ENCODE measurements at regions not wholly inside any gene's neighbourhood (a gene's known extent, or its start where the extent isn't known, plus 50 kb on each side); places are given as distances from the start of the nearest gene placed in this dataset.

DNA sequence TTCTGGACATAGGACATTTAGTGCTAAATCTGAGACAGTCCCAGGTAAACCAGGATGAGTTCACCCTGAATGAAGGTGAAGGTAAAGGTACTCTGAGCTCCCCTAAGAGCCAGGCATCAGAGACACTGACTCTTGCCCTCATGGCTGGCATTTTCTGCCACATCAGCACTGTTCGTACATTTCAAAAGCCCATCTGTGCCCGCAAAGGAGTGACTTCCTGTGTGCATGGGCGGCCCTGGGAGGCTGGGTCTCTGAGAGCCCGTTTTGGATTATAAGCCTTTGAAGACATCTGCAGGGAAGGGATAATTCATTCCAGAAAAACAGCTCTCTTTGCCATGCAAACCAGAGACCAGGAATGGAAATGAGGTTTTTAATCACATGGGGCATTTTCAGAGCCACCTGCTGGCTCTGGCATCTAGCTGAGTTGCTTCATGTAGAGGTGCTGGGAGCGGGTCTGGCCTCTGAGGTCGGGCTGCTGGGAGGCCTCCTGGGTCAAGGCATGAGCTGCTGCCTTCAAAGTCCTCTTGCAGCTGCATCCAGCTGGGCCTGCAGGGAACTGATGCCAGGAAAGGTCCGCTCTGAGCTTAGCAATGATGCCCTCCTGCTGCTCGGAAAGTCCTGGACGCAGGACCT lies 348.3 kb downstream of the DHX35 start:
- DNase-seq (ENCODE audit: low spot score) = no peak

DNA sequence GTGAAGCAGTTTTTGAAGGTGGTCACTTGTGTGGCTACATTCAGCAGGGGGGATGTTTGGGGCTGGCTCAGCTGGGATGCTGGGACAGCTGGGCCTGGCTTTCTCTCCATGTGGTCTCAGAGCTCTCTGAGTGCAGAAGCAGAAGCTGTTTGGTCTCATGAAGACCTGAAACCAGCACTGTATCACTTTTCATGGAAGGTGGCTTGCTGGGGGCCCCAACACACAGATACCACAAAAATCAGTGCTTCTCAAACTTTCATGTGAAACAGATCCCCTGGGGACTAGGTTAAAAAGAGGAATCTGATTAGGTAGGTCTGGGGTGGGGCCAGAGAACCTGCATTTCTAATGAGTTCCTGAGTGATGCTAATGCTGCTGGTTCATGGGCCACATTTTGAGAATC lies 347.3 kb downstream of the DHX35 start:
- no peak for DNase-seq (ENCODE audit: low spot score)

DNA sequence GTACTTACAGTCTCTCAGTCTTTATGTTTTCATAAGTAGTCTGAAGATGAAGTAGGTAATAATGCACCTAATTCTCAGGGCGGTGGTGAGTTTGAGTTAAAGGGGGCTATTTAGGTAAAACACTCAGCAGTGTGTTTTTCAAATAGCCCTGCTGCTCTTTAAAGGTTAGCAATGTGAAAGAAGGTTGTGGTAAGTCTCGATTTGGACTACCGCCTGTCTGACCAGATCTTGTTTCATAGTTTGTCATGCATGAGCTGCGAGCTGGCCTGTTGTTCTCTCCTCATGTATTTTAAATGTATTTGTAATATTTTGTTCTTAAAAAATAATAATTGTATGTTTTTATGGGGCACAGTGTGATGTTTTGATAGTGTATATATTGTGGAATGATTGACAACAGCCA lies 340.2 kb downstream of the DHX35 start:
- DNase-seq (ENCODE audit: low spot score) = no peak

DNA sequence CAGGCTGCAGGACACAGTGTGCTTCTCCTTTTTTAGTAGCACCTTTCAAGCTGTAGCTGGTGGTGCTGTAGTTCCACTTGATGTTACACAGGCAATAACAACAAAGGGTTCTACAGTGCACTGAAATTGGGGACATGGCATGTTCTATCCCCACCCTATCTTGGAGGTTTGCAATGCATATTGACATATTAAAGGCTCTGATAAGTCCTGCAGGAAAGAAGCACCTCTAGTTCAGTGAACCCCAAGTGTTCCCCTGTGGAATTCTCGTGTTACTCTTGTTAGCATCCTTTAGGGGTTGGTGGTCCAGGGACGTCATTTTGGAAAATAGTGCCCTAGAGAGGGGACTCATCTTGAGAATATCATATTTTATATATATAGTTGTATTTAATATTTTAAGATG lies 337.6 kb downstream of the DHX35 start:
- no peak for DNase-seq (ENCODE audit: low spot score)

DNA sequence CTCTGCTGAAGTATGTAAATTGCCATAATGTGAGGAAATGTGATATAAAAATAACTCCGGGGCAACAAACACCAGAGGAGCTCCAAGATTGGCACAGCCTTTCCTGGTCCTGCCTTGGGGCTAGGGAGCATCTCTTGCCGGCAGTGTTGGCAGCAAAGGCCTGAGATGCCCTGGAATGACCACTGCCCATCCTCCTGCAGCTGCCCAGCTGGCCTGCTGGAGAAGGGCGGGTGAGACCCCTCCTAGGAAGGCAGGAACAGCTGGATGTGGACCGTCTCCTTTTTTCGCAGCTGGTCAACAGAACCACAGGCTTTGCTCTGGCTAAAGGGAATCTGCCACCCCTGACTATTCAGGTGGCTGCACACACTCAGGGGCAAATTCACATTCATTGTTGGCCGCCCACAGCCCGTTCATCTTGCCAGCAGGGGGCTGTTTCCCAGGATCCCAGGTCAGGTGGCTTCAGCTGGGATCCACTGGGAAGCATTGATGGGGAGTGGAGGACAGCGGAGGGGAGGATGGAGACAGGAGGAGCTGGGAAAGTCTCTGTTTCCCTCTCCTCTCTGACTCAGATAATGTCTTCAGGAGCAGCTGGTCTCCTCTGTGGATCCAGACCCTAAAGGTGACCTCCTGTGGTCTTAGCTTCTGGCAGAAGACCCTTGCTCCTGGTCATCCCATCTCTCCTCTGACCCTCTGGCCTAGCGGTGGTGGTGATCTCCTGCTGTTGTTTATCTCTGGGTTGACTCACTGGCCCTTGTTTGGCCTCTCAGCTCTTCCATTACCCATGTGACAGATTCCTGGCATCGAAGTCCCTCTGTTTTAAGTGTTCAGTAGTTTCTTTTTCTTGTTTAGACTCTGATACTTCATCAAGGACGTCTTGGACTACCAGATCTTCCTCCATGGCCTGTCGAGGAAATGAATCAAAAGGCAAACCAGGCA lies 336.7 kb downstream of the DHX35 start:
- no peak for DNase-seq (ENCODE audit: low spot score)

DNA sequence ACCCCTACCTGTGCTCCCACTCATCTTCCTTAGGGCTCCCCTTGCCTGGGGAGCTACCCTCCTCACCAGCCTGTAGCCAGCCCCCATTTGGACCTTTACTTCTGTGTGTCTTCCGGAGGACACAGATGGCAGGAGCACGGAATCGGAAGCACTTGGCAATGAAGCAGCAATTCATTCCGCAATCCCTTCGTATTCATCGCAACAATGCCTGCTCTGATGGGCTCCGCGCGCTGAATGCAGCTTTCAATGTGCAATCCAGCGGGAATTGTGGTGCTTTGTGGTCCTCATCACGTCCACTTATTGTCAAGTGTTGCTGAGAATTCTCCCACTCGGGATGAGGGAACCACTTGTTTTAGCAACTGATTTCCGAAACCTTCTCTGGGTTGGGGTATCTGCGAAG lies 336.0 kb downstream of the DHX35 start:
- peak; percentile 78 for DNase-seq (ENCODE audit: low spot score)

DNA sequence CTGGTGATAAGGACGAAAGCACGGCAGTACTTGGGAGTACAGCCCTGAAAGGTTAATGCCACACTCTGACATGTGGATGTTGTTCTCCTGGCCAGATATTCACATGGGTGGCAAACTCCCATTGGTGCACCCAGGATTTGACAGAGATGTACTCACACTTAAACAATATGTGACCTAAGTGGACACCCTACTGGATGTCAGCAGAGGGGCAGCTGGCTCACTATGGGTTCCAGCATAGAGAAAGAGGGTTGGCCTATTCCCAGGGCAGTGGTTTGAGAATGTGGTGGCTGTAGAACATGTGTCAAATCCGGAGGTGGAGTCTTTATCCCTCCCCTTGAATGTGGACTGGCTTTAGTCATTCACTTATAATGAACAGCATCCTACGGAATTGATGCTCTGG lies 333.2 kb downstream of the DHX35 start:
- DNase-seq (ENCODE audit: low spot score) = no peak

DNA sequence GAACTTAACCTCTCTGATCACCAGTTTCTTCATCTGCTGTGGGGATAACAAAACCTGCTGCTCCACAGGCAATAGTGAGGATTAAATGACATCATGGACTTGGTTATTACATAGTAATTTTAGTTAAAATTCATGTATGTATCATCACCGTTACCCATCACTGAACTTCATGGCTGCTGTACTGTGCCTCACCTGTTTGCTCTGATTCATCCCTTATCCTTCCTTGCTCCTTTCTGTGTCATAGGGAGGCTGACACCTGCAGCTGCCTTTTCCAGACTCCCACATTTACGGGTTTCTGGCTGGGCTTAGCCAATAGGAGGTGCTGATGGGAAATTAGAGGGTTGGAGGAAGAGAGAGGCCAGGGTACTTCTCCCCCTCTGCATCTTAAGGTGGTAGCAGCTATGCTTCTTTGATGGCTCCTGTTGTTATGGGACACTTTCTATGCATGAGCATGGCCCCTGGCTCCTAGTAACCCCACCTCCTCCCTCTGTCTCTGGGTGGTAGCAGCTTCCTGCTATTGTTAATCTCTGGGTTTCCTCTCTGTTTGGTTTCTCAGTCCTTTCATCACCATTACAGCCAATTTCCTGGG lies 332.1 kb downstream of the DHX35 start:
- DNase-seq (ENCODE audit: low spot score) = no peak

DNA sequence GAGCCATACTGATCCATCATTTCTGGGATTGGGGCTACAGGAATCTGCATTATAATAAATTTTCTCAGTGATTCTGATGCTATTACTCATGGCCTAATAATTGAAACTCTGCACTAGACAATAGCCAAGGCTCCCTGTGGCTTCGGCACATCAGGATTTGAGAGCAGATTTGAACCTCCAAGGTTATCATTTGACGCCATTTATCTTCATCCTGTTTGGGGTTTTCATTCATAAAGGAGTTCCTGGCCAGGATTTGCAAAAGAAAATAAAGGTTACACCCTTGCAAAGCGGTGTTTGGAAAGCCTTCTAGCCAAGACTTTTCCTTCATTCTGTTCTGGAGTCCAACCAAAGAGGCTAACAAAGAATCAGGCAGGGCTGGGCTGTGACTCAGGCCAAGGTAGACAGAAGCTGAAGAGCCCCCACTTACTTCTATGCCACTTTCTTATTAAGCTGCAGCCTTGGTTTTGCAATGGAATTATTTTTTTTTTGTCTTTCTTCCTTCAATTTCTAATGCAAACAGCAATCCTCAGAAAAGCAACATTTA lies 330.1 kb downstream of the DHX35 start:
- no peak for DNase-seq (ENCODE audit: low spot score)

DNA sequence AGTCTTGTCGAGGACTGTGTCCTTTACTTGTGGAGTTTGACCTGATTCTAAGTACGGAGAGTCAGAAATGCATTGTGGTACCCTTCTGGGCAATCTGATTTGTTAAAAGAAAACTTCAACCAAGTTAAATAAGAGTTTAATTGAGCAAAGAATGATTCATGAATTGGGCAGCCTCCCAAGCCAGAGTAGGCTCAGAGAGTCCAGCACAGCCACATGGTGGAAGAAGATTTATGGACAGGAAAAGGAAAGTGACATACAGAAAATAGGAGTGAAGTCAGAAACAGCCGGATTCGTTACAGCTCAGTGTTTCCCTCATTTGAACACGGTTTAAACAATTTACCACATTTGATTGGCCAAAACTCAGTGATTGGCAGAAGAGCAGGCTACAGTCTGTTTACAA lies 329.2 kb downstream of the DHX35 start:
- DNase-seq (ENCODE audit: low spot score) = no peak

DNA sequence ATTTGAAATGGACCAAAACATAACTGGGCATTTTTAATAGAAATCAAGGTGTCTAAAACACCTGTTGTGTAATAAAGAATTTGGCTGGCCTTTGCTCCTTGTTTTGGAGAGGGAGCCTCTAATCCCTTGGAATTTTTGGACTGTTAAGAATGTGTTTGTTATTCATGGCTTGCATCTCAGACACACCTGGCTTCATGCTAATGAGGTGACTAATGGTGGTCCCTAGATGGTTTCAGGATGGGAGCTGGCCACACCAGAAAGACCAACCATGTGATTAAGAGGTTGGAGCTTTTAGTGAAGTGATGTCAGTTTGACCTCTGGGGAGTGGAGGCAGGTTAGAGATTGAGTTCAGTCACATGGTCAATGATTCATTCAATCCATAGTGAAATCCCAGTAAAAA lies 328.4 kb downstream of the DHX35 start:
- DNase-seq (ENCODE audit: low spot score) = no peak

DNA sequence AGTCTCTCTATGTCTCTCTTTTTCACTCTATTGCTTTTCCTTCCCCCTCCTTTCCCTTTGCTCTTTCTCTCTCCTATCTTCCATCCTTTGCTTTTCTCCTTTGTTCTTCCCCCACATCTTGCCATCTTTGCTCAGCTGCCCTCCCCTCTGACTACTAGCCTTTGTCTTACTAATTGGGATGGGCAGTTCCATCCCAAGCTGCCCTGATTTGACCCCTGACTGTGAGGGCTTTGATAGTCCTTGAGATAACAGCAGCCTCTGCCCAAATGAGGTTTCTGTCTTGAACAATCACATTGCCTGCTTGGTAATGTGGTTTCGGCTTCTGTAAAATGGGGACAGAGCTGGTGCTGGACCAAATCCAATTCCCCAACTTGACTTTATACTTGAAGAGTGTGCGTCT lies 327.7 kb downstream of the DHX35 start:
- no peak for DNase-seq (ENCODE audit: low spot score)

DNA sequence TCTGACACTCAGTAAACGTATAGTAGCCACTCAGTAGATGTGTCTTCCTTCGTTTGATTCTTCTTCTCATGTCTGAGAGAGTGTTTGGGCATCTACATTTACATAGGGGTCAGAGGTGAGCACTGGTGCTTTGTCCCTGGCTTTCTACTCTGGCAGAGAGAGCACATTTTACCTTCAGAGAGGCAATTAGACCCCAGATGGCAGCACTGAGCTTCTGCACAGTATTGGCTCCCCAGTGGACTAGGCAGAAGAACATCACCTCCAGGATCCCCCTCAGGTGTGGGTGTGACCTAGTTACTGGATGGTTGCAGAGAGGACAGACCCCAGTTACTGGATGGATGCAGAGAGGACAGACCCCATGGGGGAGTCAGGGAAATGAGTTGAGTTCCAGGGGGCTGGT lies 327.2 kb downstream of the DHX35 start:
- no peak for DNase-seq (ENCODE audit: low spot score)

DNA sequence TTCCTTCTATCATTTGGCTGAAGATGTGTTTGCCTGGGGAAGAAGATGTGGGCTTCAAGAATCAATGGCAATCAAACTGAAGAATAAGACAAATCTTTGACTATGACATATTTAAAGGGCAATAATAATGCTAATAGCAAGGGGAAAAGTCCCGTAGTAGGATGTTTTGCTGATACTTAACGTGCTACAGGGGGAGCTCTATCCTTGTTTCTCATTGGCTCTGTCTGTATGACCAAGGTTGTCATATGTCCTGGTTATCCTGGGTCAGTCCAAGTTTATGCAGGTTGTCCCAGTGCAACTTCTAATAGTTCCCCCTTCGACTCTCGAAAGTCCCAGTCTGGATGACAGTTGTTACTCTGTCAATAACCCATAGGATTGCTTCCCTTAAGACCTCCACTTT lies 321.3 kb downstream of the DHX35 start:
- DNase-seq (ENCODE audit: low spot score) = no peak

DNA sequence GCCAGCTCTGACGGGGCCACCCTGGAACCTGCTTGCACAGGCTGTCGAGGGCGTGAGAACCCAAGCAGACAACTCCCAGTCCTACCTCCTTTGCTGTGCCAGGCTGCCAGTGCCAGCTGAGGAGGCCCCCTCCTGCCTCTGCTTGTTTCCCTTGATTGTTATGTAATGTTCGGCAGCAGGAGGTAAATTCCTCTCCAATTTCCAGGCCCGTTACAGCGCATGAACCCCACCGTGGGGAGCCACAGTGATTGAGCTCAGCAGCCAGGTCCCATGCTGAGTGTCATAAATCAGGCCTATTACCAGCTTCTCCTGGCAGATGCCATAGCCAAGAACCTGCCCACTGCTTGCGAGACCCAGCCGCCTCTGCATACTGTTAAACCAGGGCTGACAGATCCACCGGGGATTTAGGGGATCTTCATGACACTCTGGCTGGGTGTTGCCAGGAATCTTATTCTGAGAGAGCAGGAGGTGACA lies 320.5 kb downstream of the DHX35 start:
- no peak for DNase-seq (ENCODE audit: low spot score)

DNA sequence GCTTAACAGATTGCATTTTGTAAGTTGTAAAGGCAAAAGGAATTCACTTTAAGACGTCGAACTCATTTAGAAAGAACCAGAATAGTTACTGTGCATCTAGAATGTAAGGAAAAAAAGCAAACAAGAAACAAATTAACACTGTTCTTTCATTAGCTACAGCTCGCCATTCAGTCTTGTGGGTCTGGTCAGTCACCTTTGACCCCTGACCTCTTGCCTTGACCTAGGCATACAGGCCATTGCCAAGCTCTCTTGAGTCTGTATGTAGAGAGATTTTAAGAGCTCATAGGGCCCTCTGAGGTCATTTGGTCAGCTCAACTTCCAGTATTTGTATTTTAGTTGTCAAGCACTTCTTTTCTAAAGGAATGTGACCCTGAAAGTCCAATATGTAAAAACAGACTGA lies 318.7 kb downstream of the DHX35 start:
- no peak for DNase-seq (ENCODE audit: low spot score)

DNA sequence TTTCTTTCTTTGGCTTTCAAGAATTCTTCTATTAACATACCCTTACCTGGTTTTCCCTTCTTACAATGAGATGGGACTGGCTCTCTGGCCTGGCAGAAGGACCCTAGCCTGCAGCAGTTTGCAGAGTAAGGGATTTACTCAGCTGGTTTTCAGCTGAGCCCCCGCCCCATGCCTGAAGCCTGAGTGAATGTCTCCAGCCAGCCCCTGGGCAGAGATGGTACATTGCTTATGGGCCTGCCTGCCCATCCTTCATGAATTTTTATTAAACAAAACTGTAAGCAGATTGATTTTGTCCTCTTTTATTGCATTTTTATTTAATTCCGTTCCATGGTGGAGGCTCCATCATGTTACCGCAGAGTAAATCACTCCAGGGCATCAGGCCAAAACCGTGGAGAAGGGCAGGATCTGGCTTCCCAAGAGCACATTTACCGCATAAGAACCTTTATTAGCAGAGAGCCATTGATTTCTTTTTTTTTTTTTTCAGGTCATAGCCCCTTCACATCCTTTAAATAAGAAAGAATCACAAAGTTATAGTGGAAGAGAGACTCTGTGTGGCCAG lies 316.2 kb downstream of the DHX35 start:
- DNase-seq (ENCODE audit: low spot score) = no peak

DNA sequence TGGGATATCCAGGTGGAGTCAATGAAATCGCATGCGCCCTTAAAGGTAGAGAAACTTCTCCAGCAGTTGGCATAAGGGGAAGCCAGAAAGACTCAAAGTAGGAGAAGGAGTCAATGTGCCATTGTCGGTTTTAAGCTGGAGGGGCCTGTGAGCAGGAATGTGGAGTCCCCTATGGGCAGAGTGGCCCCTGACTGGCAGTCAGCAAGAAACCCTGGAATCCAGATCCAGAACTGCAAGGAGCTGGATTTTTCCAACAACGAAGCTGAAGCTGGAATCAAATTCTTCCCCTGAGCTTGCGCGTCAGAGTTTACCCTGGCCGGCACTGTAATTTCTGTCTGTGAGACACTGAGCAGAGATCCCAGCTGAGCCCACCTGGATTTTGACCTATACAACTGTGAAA lies 315.0 kb downstream of the DHX35 start:
- DNase-seq (ENCODE audit: low spot score) = no peak

DNA sequence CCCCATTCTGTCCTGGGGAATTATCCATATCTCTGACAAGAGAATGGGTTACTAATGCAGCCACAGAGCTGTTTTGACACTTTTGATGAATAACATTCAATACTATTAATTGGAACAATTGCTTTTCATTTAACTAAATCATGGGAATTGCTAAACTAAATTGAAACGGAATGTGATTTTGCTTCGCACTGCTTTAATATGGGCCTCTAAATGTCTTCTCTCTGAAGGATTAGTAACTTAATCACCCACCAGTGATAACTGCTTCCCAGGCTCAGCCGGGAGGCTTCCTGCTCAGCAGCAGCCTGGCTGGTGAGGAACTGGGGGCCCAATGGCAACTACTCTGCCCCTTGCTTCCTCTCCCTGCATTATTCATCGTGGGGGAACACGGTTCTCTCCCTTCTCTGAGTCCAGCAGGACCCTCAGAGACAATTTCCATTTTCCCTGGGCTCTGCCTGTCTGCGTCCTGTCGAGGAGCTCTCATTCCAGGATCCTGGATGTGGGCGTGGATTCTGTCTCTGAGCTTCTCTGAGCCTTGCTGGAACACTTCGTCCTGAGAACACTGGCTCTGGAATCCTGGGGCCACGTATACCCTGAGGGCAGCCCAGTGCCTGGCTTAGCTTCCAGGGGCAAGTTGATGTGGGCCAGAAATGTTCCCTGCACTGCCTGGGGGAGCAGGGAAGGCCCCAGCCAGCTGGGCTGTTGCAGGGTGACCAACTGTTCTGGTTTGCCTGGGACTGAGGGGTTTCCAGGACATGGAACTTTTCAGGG lies 308.9 kb downstream of the DHX35 start:
- no peak for DNase-seq (ENCODE audit: low spot score)

DNA sequence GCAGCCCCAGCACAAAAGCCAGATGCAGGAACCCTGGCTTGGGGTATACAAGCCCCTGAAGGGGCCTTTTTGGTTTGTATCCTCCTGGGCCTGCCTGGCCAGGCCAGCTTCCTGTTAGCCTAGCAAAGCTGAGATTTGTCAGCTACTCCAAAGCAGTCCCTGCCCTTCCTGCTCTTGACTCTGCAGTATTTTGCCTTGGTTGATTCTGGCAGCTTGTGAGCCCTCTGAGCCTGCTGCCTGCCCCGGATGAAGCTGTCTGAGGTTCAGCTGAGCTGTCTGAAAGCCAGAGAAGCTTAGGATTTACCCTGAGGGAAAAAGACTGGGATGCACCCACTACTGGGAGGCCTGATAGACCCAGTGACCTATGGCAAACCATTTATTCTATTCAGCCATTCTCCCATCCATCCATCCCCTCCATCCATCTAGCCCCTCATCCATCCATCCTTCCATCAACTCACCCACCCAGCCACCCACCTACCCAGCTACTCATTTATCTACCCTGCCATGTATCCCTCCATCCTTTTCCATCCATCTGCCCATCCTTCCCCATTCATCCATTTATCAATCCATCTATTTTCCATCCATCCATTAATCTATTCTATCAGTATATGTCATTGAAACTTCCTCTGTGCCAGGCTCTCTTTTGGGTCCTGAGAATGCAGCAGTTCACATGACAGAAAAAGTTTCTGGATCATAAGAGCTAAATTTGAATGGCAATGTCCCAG lies 307.5 kb downstream of the DHX35 start:
- no peak for DNase-seq (ENCODE audit: low spot score)

DNA sequence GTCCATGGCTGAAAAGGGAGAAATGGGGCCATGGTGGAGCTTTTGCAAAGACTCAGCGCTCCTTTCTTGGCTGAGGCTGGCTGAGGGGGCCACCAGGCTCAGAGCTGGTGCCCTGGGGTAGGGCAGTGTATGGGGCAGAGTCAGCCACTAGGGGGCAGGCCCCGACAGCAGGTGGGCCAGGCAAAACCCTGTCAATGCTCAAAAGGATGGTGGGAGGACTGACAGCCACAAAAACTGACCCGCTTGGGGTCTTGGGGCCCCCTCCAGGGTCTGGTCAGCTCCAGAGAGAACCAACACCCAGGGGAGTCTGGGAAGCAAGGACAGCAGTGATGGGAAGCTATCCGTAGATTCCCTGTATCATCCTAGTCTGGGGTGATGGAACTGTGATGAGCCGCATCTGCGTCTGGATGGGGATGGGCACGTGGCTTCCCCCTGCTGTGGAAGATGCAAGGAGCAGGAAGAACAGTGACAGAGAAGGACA lies 306.9 kb downstream of the DHX35 start:
- DNase-seq (ENCODE audit: low spot score) = no peak
